ENCODE measurements at regions not wholly inside any gene's neighbourhood (a gene's known extent, or its start where the extent isn't known, plus 50 kb on each side); places are given as distances from the start of the nearest gene placed in this dataset.
"Not testable (repeated sequence)": the region's sequence is repeated elsewhere in the genome, so short reads cannot be mapped to it uniquely, and the experiment has no call there.

DNA sequence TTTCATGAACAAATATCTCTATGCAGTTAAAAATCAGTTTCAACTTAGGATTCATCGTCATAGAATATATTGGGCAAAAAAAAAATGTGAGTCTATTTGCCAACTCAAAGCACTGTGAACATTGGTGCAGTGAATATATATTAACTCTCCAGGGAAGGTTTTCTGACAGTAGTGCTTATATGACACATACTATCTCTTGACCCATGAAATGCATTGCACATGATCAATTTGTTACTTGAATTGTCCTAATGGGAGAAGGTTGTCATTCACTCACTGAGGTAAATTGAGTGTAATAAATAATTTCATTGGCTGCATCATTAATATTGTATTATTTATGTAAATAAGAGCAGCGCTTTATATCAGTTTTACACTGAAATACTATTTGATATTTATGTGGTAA, 2458.5 kb downstream of the ARAP2 start:
- H3K27ac Mint-ChIP-seq, result no peak overlapping the region
- H3K36me3 Mint-ChIP-seq, result no peaks in the 10 kb centered on the region
- H3K9me3 Mint-ChIP-seq, result no peaks in the 10 kb centered on the region
- H3K4me3 Mint-ChIP-seq, result no peak overlapping the region
- ATAC-seq, result no peak
- H3K27me3 Mint-ChIP-seq, result no peaks in the 10 kb centered on the region
- no peaks in the 10 kb centered on the region for H3K4me1 Mint-ChIP-seq

DNA sequence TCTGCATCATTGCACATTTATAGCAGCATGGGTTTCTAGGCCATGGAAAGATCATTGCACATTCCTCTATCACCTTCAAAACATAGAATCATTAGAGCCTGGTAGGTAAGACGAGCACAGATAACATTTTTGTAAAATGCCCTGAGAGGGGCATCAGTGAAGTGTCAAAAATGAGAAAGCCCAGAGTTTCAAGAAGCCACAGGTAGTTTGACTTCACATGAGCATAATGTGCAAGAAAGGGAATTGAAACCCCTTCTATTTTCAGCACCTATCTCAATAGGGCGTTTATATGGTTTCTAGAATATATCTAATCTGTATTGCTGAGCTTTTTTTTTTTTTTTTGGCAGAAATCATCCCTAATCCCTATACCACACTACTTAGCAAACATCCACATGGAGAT, 2441.7 kb downstream of the ARAP2 start:
- ATAC-seq, result no peak
- Mint-ChIP-seq H3K27ac (no peak overlapping the region), H3K27me3 (no peaks in the 10 kb centered on the region), H3K4me1 (no peaks in the 10 kb centered on the region), H3K9me3 (peaks cover 8% of the 10 kb centered on the region), H3K36me3 (no peaks in the 10 kb centered on the region), H3K4me3 (no peak overlapping the region)

DNA sequence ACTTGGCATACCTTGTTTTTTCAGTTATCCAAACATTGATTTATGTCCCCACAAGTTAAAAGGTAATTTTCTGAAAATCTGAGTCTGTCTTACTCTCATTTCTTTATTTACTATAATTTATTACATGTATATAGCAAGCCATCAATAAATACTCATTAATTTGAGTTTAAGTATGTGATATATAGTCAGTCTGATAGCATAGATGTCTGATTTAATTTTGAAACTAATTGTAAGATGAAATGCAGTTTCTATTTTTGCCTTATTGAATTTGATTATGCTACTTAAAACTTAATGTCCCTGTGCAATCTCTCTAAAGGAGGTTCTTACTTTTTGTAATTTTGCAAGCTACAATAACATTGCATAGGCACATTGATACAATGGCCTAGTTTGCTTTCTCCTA, 2418.6 kb downstream of the ARAP2 start:
- ATAC-seq, result no peak
- H3K27ac Mint-ChIP-seq, result no peak overlapping the region
- no peaks in the 10 kb centered on the region for H3K4me1 Mint-ChIP-seq
- H3K36me3 Mint-ChIP-seq, result no peaks in the 10 kb centered on the region
- H3K27me3 Mint-ChIP-seq, result no peaks in the 10 kb centered on the region
- no peaks in the 10 kb centered on the region for H3K9me3 Mint-ChIP-seq
- H3K4me3 Mint-ChIP-seq, result no peak overlapping the region

DNA sequence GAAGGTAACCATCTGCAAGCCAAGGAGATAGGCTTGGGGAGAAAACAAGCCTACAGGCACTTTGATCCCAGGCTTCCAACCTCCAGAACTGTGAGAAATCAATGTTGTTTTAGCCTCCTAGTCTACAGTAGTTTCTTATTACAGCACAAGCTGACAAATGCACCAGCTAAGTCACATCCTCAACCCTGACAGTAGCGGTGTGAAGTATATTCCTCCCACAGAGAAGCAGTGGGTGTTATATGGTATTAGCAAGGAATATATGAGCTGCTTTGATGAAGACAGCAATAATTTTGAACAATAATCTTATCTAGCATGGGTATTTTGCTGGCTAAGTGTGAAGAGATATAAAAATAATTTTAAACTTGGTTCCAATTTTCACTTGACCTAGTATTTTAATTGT, 2415.0 kb downstream of the ARAP2 start:
- H3K4me3 Mint-ChIP-seq, result not testable (repeated sequence)

DNA sequence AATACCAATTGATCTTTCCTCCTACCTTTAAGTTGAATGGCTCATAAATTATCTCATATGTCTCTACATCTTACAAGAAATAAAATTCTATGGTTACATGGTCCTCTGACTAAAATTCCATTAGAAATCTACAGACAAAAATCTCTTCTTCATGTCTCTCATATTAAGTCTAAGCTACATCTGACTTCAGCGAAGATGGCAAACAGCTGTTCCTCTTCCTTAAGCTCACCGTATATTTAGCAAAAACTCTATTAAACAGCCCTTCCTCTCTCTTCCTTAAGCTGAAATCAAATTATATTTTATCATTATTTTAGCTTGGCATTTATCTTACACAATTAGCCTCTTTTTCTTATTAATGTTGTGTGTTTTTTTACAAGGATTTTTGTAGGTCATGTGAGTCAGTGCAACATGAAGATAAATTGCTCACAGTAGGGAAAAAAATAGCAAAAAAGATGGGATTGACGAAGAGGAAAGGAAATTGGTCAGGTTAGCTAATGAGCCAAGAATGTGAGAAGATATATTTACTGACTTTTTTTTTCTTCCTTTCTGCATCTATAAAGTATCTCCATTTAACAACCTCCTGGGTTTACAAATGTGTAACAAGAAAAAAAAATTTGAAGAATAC, 2412.8 kb downstream of the ARAP2 start:
- no peaks in the 10 kb centered on the region for H3K36me3 Mint-ChIP-seq
- H3K4me3 Mint-ChIP-seq, result no peak overlapping the region
- H3K4me1 Mint-ChIP-seq, result no peaks in the 10 kb centered on the region
- no peak overlapping the region for H3K27ac Mint-ChIP-seq
- no peaks in the 10 kb centered on the region for H3K27me3 Mint-ChIP-seq
- peaks cover 4% of the 10 kb centered on the region for H3K9me3 Mint-ChIP-seq
- no peak for ATAC-seq

More for the DNA sequence above, 2415.0 kb downstream of the ARAP2 start:
- H3K27me3 Mint-ChIP-seq, H3K4me1 Mint-ChIP-seq, H3K9me3 Mint-ChIP-seq, ATAC-seq, H3K27ac Mint-ChIP-seq, H3K36me3 Mint-ChIP-seq: not testable (repeated sequence)

DNA sequence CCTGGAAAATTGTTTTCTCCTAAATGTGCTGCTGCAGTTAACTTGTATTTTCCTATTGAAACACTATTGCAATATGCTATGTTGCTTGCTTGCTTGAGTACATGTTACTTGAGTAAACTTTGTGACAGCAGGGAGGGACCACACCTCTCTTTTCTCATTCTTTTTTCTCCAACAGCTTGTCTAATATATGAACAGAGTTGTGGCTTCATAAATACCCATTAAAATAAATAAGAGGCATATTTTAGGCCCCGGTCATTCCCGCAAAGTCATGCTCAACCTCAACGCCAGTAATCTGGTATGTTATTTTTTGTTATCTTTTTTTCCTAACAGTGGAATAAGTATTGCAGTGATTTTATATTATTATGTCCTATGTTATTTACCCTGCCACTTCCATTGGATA, 2408.6 kb downstream of the ARAP2 start:
- H3K27me3 Mint-ChIP-seq, H3K27ac Mint-ChIP-seq, ATAC-seq, H3K4me3 Mint-ChIP-seq, H3K9me3 Mint-ChIP-seq, H3K4me1 Mint-ChIP-seq, H3K36me3 Mint-ChIP-seq: not testable (repeated sequence)

DNA sequence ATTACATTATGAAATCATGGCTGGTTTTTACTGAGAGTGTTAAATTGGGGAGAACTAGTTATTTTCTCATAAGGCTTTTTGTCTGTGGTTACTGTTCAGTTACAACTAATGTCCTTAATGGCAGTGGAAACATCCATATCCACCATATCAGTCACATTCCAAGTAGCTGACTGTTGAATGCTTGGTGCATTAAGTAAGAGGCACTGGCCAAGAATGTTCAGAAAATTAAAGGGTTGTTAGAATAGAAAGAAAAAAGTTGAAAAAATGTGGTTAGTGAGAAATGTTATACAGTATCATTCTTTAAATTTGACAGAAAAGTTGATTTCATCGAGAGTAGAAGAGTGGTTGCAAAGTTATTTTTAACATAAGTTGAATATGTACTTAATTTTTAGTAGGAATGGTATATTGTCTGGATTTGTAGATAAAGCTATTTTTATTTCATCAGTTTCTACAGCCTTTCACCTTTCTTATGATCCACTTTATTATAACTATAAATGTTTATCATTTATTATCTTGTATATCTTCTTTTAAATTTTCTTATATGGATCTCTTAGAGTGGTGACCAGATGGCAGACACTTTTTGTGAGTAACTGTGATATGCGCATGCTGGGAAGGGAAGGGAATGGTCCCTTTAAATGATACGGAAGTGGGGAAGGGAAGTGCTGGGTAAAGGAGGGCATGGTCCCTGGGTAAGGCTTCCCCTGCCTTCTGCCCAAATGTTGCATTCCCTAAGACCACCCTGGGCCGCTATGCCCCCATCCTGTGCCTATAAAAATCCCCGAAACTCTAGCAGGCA, 2407.1 kb downstream of the ARAP2 start:
- no peak overlapping the region for H3K27ac Mint-ChIP-seq
- H3K9me3 Mint-ChIP-seq, result no peaks in the 10 kb centered on the region
- no peaks in the 10 kb centered on the region for H3K27me3 Mint-ChIP-seq
- H3K4me3 Mint-ChIP-seq, result no peak overlapping the region
- no peaks in the 10 kb centered on the region for H3K4me1 Mint-ChIP-seq
- H3K36me3 Mint-ChIP-seq, result no peaks in the 10 kb centered on the region
- no peak for ATAC-seq

DNA sequence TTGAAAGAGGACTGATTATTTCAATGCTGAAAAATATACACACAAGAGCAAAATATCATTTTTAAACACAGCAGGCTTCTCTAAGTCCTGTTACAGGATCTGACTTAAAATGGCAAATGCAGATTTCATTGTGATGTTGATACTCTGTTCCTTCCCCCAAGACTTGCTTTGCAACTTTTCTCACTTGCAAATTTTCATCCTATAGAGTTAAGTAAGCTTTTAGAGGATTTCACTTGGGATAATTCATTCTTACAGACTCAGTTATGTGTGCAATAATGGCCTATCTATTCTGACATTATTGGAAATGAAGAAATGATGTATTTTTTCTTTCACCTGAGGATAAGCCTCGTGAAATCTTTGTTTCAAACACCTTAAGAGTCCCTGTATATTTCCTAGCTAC, 2403.2 kb downstream of the ARAP2 start:
- Mint-ChIP-seq H3K4me1 (no peaks in the 10 kb centered on the region), H3K36me3 (no peaks in the 10 kb centered on the region), H3K27me3 (no peaks in the 10 kb centered on the region), H3K9me3 (peaks cover 3% of the 10 kb centered on the region), H3K4me3 (no peak overlapping the region), H3K27ac (no peak overlapping the region)
- no peak for ATAC-seq

DNA sequence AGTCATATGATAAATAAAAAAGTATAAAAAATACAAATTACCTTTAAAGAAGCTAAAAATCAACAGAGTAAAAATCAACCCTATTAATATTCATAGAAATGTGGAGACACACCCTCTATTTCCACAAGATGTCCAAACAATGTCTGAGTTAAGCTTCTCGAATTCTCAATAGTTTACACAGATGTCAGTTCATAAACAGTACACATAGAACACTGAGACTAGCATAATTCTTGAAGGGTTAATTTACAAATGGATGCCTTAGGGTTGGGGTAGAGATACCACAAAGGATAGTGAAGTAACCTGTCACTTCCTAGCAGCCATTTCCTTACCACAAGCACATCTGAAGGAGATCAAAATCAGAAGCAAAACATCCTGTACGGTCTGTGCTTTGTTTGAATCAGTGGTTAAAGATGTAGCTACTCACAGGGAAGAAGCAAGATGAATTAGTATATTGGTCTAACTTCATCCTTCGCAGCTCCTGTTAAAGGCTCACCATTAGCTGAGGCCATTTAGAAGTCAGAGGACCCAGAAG, 2393.9 kb downstream of the ARAP2 start:
- Mint-ChIP-seq H3K9me3 (peaks cover 5% of the 10 kb centered on the region), H3K36me3 (no peaks in the 10 kb centered on the region), H3K4me1 (no peaks in the 10 kb centered on the region), H3K27ac (no peak overlapping the region), H3K27me3 (no peaks in the 10 kb centered on the region), H3K4me3 (no peak overlapping the region)
- ATAC-seq, result no peak

DNA sequence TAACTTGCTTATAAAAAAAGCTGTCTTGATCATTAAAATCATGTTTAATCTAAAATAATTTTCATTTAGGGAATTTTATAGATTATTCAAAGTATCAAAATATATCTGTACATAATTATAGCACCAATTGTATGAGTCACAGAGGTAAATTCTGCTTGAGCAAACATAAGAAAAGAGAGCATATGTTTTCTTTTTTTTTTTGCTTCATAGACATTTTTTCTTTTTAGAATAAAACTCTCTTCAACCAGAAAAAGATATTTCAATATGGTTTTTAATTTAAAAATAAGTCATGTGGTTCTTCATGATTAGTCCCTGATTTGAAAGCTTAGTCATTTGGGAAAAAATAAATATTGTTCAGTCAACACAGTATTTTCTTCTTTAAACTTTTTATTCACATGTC, 2390.6 kb downstream of the ARAP2 start:
- not testable (repeated sequence) for H3K36me3 Mint-ChIP-seq, H3K9me3 Mint-ChIP-seq, H3K4me3 Mint-ChIP-seq, ATAC-seq, H3K27ac Mint-ChIP-seq, H3K27me3 Mint-ChIP-seq, H3K4me1 Mint-ChIP-seq

DNA sequence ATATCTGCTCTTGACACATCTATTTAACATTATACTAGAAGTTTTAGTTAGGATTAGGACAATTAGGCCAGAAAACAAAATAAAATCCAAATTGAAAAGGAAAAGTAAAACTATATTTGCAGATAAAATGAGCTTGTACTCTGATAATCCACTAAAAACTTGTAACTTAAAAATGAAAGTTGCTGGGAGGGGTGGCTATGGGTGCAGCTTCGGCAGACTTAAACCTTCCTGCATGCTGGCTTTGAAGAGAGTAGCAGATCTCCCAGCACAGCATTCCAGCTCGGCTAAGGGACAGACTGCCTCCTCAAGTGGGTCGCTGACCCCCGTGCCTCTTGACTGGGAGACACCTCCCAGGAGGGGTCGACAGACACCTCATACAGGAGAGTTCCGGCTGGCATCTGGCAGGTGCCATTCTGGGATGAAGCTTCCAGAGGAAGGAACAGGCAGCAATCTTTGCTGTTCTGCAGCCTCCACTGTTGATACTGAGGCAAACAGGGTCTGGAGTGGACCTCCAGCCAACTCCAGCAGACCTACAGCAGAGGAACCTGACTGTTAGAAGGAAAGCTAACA, 2379.9 kb downstream of the ARAP2 start:
- Mint-ChIP-seq H3K9me3 (peaks cover 14% of the 10 kb centered on the region), H3K27me3 (no peaks in the 10 kb centered on the region), H3K36me3 (no peaks in the 10 kb centered on the region), H3K4me1 (no peaks in the 10 kb centered on the region), H3K4me3 (no peak overlapping the region), H3K27ac (no peak overlapping the region)
- no peak for ATAC-seq

DNA sequence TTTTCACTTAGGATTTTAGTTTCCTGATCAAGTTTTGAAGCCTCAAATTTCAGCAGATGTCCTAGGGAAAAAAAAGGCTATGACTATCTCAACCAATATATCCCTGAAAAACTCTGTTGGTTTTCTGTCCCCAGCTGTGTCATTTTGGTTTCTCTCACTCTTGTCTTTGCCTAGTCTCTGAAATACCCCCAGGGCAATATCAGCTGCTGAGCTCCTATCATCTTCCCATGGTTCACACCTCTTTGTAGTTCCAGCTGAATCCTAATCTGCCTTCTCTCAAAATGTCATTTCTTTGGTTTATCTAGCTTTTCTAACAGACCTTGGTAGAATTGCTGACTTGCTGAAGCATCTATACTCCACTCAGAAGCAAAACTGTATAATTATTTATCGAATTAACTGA, 2370.5 kb downstream of the ARAP2 start:
- no peak for ATAC-seq
- Mint-ChIP-seq H3K9me3 (peaks cover 13% of the 10 kb centered on the region), H3K36me3 (no peaks in the 10 kb centered on the region), H3K4me1 (no peaks in the 10 kb centered on the region), H3K4me3 (no peak overlapping the region), H3K27me3 (no peaks in the 10 kb centered on the region), H3K27ac (no peak overlapping the region)

DNA sequence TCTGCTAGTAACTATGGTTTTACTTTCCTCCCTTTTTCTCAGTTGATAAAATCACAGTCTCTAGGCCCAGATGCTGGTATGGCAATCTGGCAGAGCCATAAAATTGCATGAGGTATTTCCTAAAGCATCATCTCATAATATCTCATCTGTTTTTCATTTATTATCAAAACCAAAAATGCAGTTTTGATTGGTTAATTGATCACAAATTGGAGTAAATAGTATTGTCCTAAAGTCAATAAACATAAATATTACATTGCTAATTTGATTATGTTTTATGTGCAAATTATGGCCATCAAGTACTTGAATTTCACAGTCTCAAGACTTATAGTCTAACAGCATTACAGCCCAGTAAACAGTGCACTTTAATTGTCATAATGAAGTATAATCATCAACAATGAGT, 2365.6 kb downstream of the ARAP2 start:
- Mint-ChIP-seq H3K4me1 (no peaks in the 10 kb centered on the region), H3K36me3 (no peaks in the 10 kb centered on the region), H3K9me3 (peaks cover 5% of the 10 kb centered on the region), H3K4me3 (no peak overlapping the region), H3K27ac (no peak overlapping the region), H3K27me3 (no peaks in the 10 kb centered on the region)
- no peak for ATAC-seq

DNA sequence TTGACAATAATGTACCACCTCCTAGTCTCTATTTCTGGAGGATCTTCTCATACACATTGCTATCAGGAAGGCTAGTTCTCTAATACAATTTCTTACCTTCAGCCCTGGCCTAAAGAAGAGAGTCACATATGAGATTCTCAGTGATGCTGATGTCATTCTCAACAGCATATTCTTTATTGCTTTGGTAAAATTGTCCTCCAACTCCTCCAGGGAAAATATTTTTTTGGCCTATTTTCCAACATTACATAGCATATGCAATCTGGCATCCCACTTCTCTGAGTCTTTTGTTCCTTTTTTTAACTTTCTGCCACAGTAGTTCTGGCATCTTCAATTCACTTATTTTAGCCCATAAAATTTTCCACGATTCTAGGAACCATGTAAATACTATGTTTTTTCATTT, 2363.1 kb downstream of the ARAP2 start:
- Mint-ChIP-seq H3K4me1 (no peaks in the 10 kb centered on the region), H3K36me3 (no peaks in the 10 kb centered on the region), H3K27ac (no peak overlapping the region), H3K9me3 (peaks cover 2% of the 10 kb centered on the region), H3K4me3 (no peak overlapping the region), H3K27me3 (no peaks in the 10 kb centered on the region)
- no peak for ATAC-seq

DNA sequence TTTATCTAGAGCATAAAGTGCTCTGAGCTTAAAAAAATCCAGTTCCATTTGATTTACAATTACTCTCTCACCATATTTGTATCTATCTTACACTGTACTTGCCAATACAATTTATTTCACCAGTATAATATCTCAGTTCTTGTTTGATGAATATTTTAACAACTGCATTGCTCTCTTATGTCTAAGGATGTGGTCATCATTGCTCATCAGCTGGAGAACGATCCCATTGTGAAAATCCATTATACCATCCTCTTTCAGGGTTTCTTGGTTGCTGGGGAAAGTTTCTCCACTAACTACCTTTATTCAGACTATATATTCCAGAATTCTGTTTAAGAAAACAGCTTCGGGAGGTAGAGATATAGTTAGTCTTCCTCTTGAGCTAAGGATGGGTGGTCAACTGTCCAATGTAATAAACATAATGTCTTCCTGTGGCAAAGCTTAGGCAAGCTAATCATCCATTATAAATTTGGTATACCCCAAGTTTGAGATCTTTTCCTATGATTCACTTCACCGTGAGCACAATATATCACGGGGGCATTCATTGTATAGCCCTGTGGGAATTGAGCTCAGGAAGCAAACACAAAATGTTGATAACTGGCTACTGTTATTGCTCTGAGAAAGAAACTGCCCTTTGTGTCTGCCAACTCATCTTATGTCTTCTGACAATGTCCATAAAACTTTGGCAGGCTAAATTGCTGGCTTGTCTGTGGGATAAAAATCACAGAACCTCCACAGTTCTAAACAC, 2361.9 kb downstream of the ARAP2 start:
- H3K9me3 Mint-ChIP-seq, result peaks cover under 1% of the 10 kb centered on the region

More for the DNA sequence above, 2361.9 kb downstream of the ARAP2 start:
- ATAC-seq, result no peak
- no peak overlapping the region for H3K27ac Mint-ChIP-seq
- no peaks in the 10 kb centered on the region for H3K27me3 Mint-ChIP-seq
- H3K36me3 Mint-ChIP-seq, result no peaks in the 10 kb centered on the region
- H3K4me3 Mint-ChIP-seq, result no peak overlapping the region
- no peaks in the 10 kb centered on the region for H3K4me1 Mint-ChIP-seq

Measured in stimulated activated memory B cell treated with anti-CD40 and anti-IgM and Interleukin-4, amounts not matched to agents 10 μg/mL and 1 μg/mL and 100 μg/mL, for 72 hours (primary cell).